ENCODE measurements at regions not wholly inside any gene's neighbourhood (a gene's known extent, or its start where the extent isn't known, plus 50 kb on each side); places are given as distances from the start of the nearest gene placed in this dataset.

GRCh38 chr21:36237441-36237840 is 80.8 kb downstream of the DOP1B start:
- no peak for DNase-seq (ENCODE audit: low read depth in 1 of 2, low spot score in 2 of 2)
- Histone ChIP-seq H3K4ac (replicated peaks; ENCODE audit: insufficient read length, low read depth, low read length) (no peak overlapping the region), H4K91ac (replicated peaks; ENCODE audit: insufficient read length, low read length) (no peak overlapping the region), H3K9me3 (ENCODE audit: insufficient read depth in 2 of 2, low read depth in 1 of 2, low read length in 1 of 2) (no peaks in the 10 kb centered on the region), H3K79me1 (ENCODE audit: low read depth, low read length) (no peaks in the 10 kb centered on the region), H3K18ac (ENCODE audit: extremely low read depth, low read length) (no peak overlapping the region), H3K27ac (ENCODE audit: low read depth, low read length) (no peak overlapping the region), H3K23ac (ENCODE audit: insufficient read length) (no peak overlapping the region), H3K14ac (ENCODE audit: insufficient read length) (no peak overlapping the region), H2BK12ac (ENCODE audit: low read depth, low read length) (no peak overlapping the region), H3K4me1 (replicated peaks in 1 of 4; ENCODE audit: control insufficient read depth in 3 of 4, insufficient read depth in 4 of 4, low read length in 3 of 4) (no peaks in the 10 kb centered on the region; a peak in 2 of 7 replicates), H3K4me3 (ENCODE audit: extremely low read depth in 1 of 4, insufficient read depth in 2 of 4, low read depth in 3 of 4, low read length in 4 of 4) (no peak overlapping the region), H2BK5ac (ENCODE audit: low read depth, low read length) (no peak overlapping the region), H3K23me2 (ENCODE audit: low read depth, low read length) (no peaks in the 10 kb centered on the region), H2BK120ac (replicated peaks; ENCODE audit: low read depth, low read length) (no peak overlapping the region), H3K27me3 (replicated peaks in 1 of 4; ENCODE audit: control insufficient read depth in 3 of 4, extremely low read depth in 1 of 4, insufficient read depth in 3 of 4, low read length in 3 of 4) (no peaks in the 10 kb centered on the region), H4K20me1 (replicated peaks in 1 of 2; ENCODE audit: control insufficient read depth in 1 of 2, insufficient read depth in 2 of 2, low read length in 2 of 2) (peaks cover 0 to 1% of the 10 kb centered on the region in 2 experiments), H3K9ac (replicated peaks in 1 of 4; ENCODE audit: extremely low read depth in 1 of 4, low read depth in 3 of 4, low read length in 3 of 4) (no peak overlapping the region), H2BK20ac (ENCODE audit: low read length) (no peak overlapping the region), H2AK5ac (ENCODE audit: low read depth, low read length) (no peak overlapping the region), H3K36me3 (ENCODE audit: control insufficient read depth in 2 of 4, insufficient read depth in 4 of 4, low read length in 3 of 4) (no peaks in the 10 kb centered on the region; a peak in 1 of 8 replicates), H2AFZ (ENCODE audit: low read length) (no peak overlapping the region), H3K79me2 (ENCODE audit: control insufficient read depth in 1 of 2, insufficient read depth in 2 of 2, low read length in 2 of 2) (no peaks in the 10 kb centered on the region), H3K4me2 (ENCODE audit: insufficient read depth in 1 of 2, low read depth in 2 of 2, low read length in 2 of 2) (no peak overlapping the region), H4K5ac (ENCODE audit: insufficient read length, low read depth, low read length) (no peak overlapping the region), H2BK15ac (ENCODE audit: low read length) (no peak overlapping the region), H3K56ac (replicated peaks; ENCODE audit: insufficient read length, low read depth, low read length) (no peak overlapping the region), H4K8ac (ENCODE audit: extremely low read depth, insufficient read depth, low read length) (no peak overlapping the region)
- CTCF ChIA-PET (ENCODE audit: partially characterized antibody) = interaction anchor here (0.6 to 1.3 kb wide), 2 partner anchors 19 to 101 kb away, joined by 3 read pairs; no protein-coding TSS in a partner anchor
- WGBS, 2 experiments (ENCODE audit: extremely low coverage in 1 of 2, insufficient coverage in 1 of 2, insufficient read length in 1 of 2, insufficient replicate concordance in 2 of 2, low coverage in 1 of 2, low lambda C conversion rate in 2 of 2, missing lambda C conversion rate in 1 of 2) = 88% methylated on average over 7 of the region's 7 CpGs; no CpG with 5 or more reads in 1 of the 2 experiments
- no peak for FAIRE-seq
- TF ChIP-seq PHF8 (conservative IDR thresholded peaks at IDR 0.05; ENCODE audit: low read depth, low read length) (no peak), JUND (IDR thresholded peaks at IDR 0.05; ENCODE audit: low read length) (no peak), E2F6 (IDR thresholded peaks at IDR 0.05) (no peak), CREB1 (IDR thresholded peaks at IDR 0.05) (no peak), TCF12 (IDR thresholded peaks at IDR 0.05; ENCODE audit: low read depth, low read length) (no peak), SRF (IDR thresholded peaks at IDR 0.05; ENCODE audit: low read depth, low read length) (no peak)
- POLR2A ChIA-PET (ENCODE audit: partially characterized antibody) = no interaction called here

Measured in H1 (cell line).